GM18858 (cell line): ENCODE measurements at regions not wholly inside any gene's neighbourhood (a gene's known extent, or its start where the extent isn't known, plus 50 kb on each side); places are given as distances from the start of the nearest gene placed in this dataset.

Source experiments
- ATAC-seq: cut with Tn5 transposase; IDR thresholded peaks from one replicate; pipeline ENCODE4 v1.9.1; 2021; ENCODE audit not compliant: unreplicated experiment

- no peak for ATAC-seq
Observed at GRCh38 chr4:96895826-96896225, 1055.9 kb downstream of the PDHA2 start.

GRCh38 chr4:96912716-96913115, 1072.8 kb downstream of the PDHA2 start:
- no peak for ATAC-seq

GRCh38 chr4:96913441-96914080, 1073.7 kb downstream of the PDHA2 start:
- ATAC-seq: no peak

- no peak for ATAC-seq
Observed at GRCh38 chr4:96916711-96917110, 1076.8 kb downstream of the PDHA2 start.

GRCh38 chr4:96936886-96937285, 1097.0 kb downstream of the PDHA2 start:
- no peak for ATAC-seq

GRCh38 chr4:96946552-96946951, 1106.7 kb downstream of the PDHA2 start:
- ATAC-seq: no peak

- ATAC-seq: no peak
Observed at GRCh38 chr4:96952610-96953009, 1112.7 kb downstream of the PDHA2 start.

- ATAC-seq: no peak
Observed at GRCh38 chr4:96955226-96955625, 1115.3 kb downstream of the PDHA2 start.

- no peak for ATAC-seq
Observed at GRCh38 chr4:96955691-96956090, 1115.8 kb downstream of the PDHA2 start.

- no peak for ATAC-seq
Observed at GRCh38 chr4:96969455-96969854, 1129.6 kb downstream of the PDHA2 start.

- no peak for ATAC-seq
Observed at GRCh38 chr4:96972920-96973319, 1133.0 kb downstream of the PDHA2 start.

- no peak for ATAC-seq
Observed at GRCh38 chr4:96974295-96974694, 1134.4 kb downstream of the PDHA2 start.

- ATAC-seq: no peak
Observed at GRCh38 chr4:96983830-96984229, 1143.9 kb downstream of the PDHA2 start.

- ATAC-seq: no peak
Observed at GRCh38 chr4:96986816-96987215, 1146.9 kb downstream of the PDHA2 start.

GRCh38 chr4:96991083-96991482, 1151.2 kb downstream of the PDHA2 start:
- ATAC-seq: no peak

- ATAC-seq: no peak
Observed at GRCh38 chr4:96992443-96992842, 1150.8 kb downstream of the STPG2 start.

- ATAC-seq: peak; percentile 54
Observed at GRCh38 chr4:96993560-96993959, 1149.7 kb downstream of the STPG2 start.

GRCh38 chr4:97003715-97004114, 1139.6 kb downstream of the STPG2 start:
- ATAC-seq: no peak

- ATAC-seq: no peak
Observed at GRCh38 chr4:97013309-97013708, 1130.0 kb downstream of the STPG2 start.

GRCh38 chr4:97013711-97014110, 1129.6 kb downstream of the STPG2 start:
- no peak for ATAC-seq

GRCh38 chr4:97015301-97015700, 1128.0 kb downstream of the STPG2 start:
- ATAC-seq: no peak

- ATAC-seq: no peak
Observed at GRCh38 chr4:97016186-97016907, 1126.9 kb downstream of the STPG2 start.
